GM23338 (cell line): ENCODE measurements at regions not wholly inside any gene's neighbourhood (a gene's known extent, or its start where the extent isn't known, plus 50 kb on each side); places are given as distances from the start of the nearest gene placed in this dataset.
"Not testable (repeated sequence)": the region's sequence is repeated elsewhere in the genome, so short reads cannot be mapped to it uniquely, and the experiment has no call there.

Experiments used
- ATAC-seq: fragments of 200-7000 bp; cut with Tn5 transposase; 3 replicates; pipeline ENCODE4 v1.9.1; 2020
- DNase-seq: peaks from one replicate; pipeline ENCODE4 v3.0.0-alpha.2; 2015; ENCODE audit warnings: low spot score
- H2AFZ ChIP-seq: fragments of 200-600 bp; sonication (generic); 2 replicates; pipeline ENCODE4 v1.8.0; 2016; ENCODE audit warnings: antibody characterized with exemption, mild to moderate bottlenecking, moderate library complexity
- H3F3A ChIP-seq: fragments of 200-600 bp; sonication (generic); replicated peaks from 2 replicates; pipeline ENCODE4 v1.8.0; 2017; ENCODE audit warnings: antibody characterized with exemption, mixed run types, low read depth
- H3K27ac ChIP-seq: fragments of 200-600 bp; sonication (generic); 2 replicates; pipeline ENCODE4 v1.6.1; 2016; ENCODE audit warnings: low read depth
- H3K27me3 ChIP-seq: fragments of 200-600 bp; sonication (generic); 2 replicates; pipeline ENCODE4 v1.8.0; 2016; ENCODE audit warnings: mild to moderate bottlenecking, mixed run types, moderate library complexity; ENCODE audit not compliant: insufficient read depth
- H3K36me3 ChIP-seq: fragments of 200-600 bp; sonication (generic); 2 replicates; pipeline ENCODE4 v1.8.0; 2016; ENCODE audit warnings: mild to moderate bottlenecking; ENCODE audit not compliant: insufficient read depth
- H3K4me1 ChIP-seq: fragments of 200-600 bp; sonication (generic); 2 replicates; pipeline ENCODE4 v1.8.0; 2016; ENCODE audit warnings: mild to moderate bottlenecking, moderate library complexity; ENCODE audit not compliant: insufficient read depth
- H3K4me2 ChIP-seq: fragments of 200-600 bp; sonication (generic); 2 replicates; pipeline ENCODE4 v1.7.1; 2017; ENCODE audit warnings: mixed run types
- H3K4me3 ChIP-seq: fragments of 200-600 bp; sonication (generic); 2 replicates; pipeline ENCODE4 v1.6.1; 2016; ENCODE audit warnings: mixed run types
- H3K79me2 ChIP-seq: fragments of 200-600 bp; sonication (generic); replicated peaks from 2 replicates; pipeline ENCODE4 v1.8.0; 2017; ENCODE audit warnings: mild to moderate bottlenecking; ENCODE audit not compliant: insufficient read depth
- H3K9me2 ChIP-seq: fragments of 200-600 bp; sonication (generic); 2 replicates; pipeline ENCODE4 v1.8.0; 2017; ENCODE audit not compliant: insufficient read depth
- H4K20me1 ChIP-seq: fragments of 200-600 bp; sonication (generic); replicated peaks from 2 replicates; pipeline ENCODE4 v1.8.0; 2017; ENCODE audit warnings: mild to moderate bottlenecking; ENCODE audit not compliant: insufficient read depth
- H3K27ac Mint-ChIP-seq: 2 replicates; pipeline ENCODE4 v1.8.0; 2020; ENCODE audit warnings: inconsistent platforms, mild to moderate bottlenecking, moderate library complexity, mixed read lengths
- H3K27me3 Mint-ChIP-seq: 3 replicates; pipeline ENCODE4 v1.8.0; 2022; ENCODE audit warnings: low read depth, mild to moderate bottlenecking, moderate library complexity, mixed read lengths, inconsistent platforms; ENCODE audit not compliant: insufficient read depth, poor library complexity
- H3K36me3 Mint-ChIP-seq: 3 replicates; pipeline ENCODE4 v1.8.0; 2021; ENCODE audit warnings: low read depth, mild to moderate bottlenecking, inconsistent platforms, moderate library complexity, mixed read lengths
- H3K4me1 Mint-ChIP-seq: 3 replicates; pipeline ENCODE4 v1.8.0; 2020; ENCODE audit warnings: mild to moderate bottlenecking, inconsistent platforms, mixed read lengths
- H3K4me3 Mint-ChIP-seq: 3 replicates; pipeline ENCODE4 v1.8.0; 2021; ENCODE audit warnings: moderate library complexity, mild to moderate bottlenecking, inconsistent platforms, mixed read lengths
- H3K9me3 Mint-ChIP-seq: 3 replicates; pipeline ENCODE4 v1.8.0; 2020; ENCODE audit warnings: moderate library complexity, mild to moderate bottlenecking, inconsistent platforms, mixed read lengths
- CREB1 ChIP-seq: fragments of 250-450 bp; sonication (Bioruptor Pico); IDR thresholded peaks from 2 replicates; pipeline ENCODE4 v1.5.0; 2020; ENCODE audit warnings: low read depth, mild to moderate bottlenecking, moderate library complexity
- CTCF ChIP-seq, 2 experiments: fragments of 200-600 bp in 1 of 2; sonication (generic) in 1 of 2; conservative IDR thresholded peaks; 2 replicates each; pipeline versions ENCODE4 v1.5.1 to v1.6.1; 2016 to 2017; ENCODE audit warnings: antibody characterized with exemption in 2 of 2, low read depth in 2 of 2, mild to moderate bottlenecking in 2 of 2, moderate library complexity in 1 of 2
- ETS1 ChIP-seq: IDR thresholded peaks from 2 replicates; pipeline ENCODE4 v1.6.1; 2016; ENCODE audit warnings: antibody characterized with exemption
- EZH2 ChIP-seq: fragments of 200-600 bp; sonication (generic); IDR thresholded peaks from one replicate; pipeline ENCODE4 v1.8.0; 2017; ENCODE audit warnings: antibody characterized with exemption, mild to moderate bottlenecking, low read depth; ENCODE audit not compliant: unreplicated experiment
- NANOG ChIP-seq: IDR thresholded peaks from 2 replicates; pipeline ENCODE4 v1.6.1; 2016; ENCODE audit warnings: antibody characterized with exemption, borderline replicate concordance
- POLR2AphosphoS5 ChIP-seq: IDR thresholded peaks from 2 replicates; pipeline ENCODE4 v1.6.1; 2016; ENCODE audit warnings: antibody characterized with exemption, low read depth
- STAT1 ChIP-seq: IDR thresholded peaks from one replicate; pipeline ENCODE4 v1.6.1; 2016; ENCODE audit warnings: antibody characterized with exemption; ENCODE audit not compliant: unreplicated experiment
- ZNF114 ChIP-seq: fragments of 250-450 bp; sonication (Bioruptor Pico); IDR thresholded peaks from 2 replicates; pipeline ENCODE4 v1.5.0; 2020; ENCODE audit warnings: mild to moderate bottlenecking, moderate library complexity
- ZNF462 ChIP-seq: fragments of 250-450 bp; sonication (Bioruptor Pico); IDR thresholded peaks from 2 replicates; pipeline ENCODE4 v1.5.0; 2020; ENCODE audit warnings: mild to moderate bottlenecking, moderate library complexity
- TF ChIP-seq, protein P1 (sequence below): IDR thresholded peaks from one replicate; pipeline ENCODE4 v1.6.1; 2018; ENCODE audit warnings: antibody characterized with exemption; ENCODE audit not compliant: unreplicated experiment

DNA sequence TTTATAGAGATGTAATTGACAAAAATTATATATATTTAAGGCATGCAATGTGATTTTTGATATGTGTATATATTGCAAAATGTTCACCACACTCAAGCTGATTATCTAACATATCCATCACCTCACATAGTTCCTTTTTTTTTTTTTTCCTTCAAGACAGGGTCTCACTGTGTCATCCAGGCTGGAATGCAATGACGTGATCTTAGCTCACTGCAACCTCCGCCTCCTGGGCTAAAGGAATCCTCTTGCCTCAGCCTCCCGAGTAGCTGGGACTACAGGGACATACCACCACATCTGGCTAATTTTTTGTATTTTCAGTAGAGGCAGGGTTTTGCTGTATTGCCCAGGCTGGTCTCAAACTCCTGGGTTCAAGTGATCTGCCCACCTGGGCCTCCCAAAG, 65.1 kb upstream of the SLC35C1 start:
- Histone ChIP-seq H2AFZ (no peak overlapping the region), H4K20me1 (no peaks in the 10 kb centered on the region), H3K79me2 (no peaks in the 10 kb centered on the region), H3K4me2 (no peak overlapping the region), H3K27me3 (no peaks in the 10 kb centered on the region), H3K36me3 (no peaks in the 10 kb centered on the region), H3K27ac (no peak overlapping the region), H3K4me3 (no peak overlapping the region), H3F3A (no peaks in the 10 kb centered on the region), H3K9me2 (peaks cover 4% of the 10 kb centered on the region; the same call in 1 of the 2 replicates), H3K4me1 (peaks cover 4% of the 10 kb centered on the region; the same call in 1 of the 2 replicates)
- Mint-ChIP-seq H3K36me3 (peaks cover 10% of the 10 kb centered on the region), H3K27me3 (peaks cover 4% of the 10 kb centered on the region), H3K27ac (no peak overlapping the region), H3K9me3 (peaks cover 19% of the 10 kb centered on the region), H3K4me3 (no peak overlapping the region), H3K4me1 (peaks cover 12% of the 10 kb centered on the region)
- ATAC-seq: no peak
- DNase-seq: no peak
- TF ChIP-seq POLR2AphosphoS5: no peak
- TF ChIP-seq EZH2: no peak
- no peak for TF ChIP-seq CTCF (conservative IDR thresholded peaks at IDR 0.05; ENCODE audit: low read depth in 2 of 2)
- TF ChIP-seq CREB1: no peak
- TF ChIP-seq ZNF462 (CRISPR knock-in tag): no peak
- TF ChIP-seq ZNF114 (CRISPR knock-in tag): no peak
- no peak for TF ChIP-seq ETS1
- TF ChIP-seq, protein P1, sequence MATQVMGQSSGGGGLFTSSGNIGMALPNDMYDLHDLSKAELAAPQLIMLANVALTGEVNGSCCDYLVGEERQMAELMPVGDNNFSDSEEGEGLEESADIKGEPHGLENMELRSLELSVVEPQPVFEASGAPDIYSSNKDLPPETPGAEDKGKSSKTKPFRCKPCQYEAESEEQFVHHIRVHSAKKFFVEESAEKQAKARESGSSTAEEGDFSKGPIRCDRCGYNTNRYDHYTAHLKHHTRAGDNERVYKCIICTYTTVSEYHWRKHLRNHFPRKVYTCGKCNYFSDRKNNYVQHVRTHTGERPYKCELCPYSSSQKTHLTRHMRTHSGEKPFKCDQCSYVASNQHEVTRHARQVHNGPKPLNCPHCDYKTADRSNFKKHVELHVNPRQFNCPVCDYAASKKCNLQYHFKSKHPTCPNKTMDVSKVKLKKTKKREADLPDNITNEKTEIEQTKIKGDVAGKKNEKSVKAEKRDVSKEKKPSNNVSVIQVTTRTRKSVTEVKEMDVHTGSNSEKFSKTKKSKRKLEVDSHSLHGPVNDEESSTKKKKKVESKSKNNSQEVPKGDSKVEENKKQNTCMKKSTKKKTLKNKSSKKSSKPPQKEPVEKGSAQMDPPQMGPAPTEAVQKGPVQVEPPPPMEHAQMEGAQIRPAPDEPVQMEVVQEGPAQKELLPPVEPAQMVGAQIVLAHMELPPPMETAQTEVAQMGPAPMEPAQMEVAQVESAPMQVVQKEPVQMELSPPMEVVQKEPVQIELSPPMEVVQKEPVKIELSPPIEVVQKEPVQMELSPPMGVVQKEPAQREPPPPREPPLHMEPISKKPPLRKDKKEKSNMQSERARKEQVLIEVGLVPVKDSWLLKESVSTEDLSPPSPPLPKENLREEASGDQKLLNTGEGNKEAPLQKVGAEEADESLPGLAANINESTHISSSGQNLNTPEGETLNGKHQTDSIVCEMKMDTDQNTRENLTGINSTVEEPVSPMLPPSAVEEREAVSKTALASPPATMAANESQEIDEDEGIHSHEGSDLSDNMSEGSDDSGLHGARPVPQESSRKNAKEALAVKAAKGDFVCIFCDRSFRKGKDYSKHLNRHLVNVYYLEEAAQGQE: no peak
- no peak for TF ChIP-seq NANOG
- TF ChIP-seq STAT1: no peak

DNA sequence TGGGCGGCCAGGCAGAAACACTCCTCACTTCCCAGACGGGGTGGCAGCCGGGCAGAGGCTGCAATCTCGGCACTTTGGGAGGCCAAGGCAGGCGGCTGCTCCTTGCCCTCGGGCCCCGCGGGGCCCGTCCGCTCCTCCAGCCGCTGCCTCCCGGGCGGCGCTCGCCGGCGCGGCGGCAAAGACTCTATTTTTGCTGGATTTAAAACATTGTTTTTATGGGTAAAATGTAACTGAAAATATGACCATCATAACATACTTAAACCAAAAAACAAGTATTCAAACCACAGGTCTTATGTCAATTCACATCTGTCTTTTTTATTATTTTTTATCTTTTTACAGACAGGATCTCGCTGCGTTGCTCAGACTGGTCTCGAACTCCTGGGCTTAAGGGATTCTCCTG, 65.9 kb upstream of the SLC35C1 start:
- H3K36me3 ChIP-seq, H3K9me2 ChIP-seq, H3F3A ChIP-seq, H4K20me1 ChIP-seq, H3K4me3 Mint-ChIP-seq, H2AFZ ChIP-seq, H3K36me3 Mint-ChIP-seq, DNase-seq, H3K27ac Mint-ChIP-seq, H3K4me1 ChIP-seq, ATAC-seq, H3K4me2 ChIP-seq, H3K27me3 Mint-ChIP-seq, H3K79me2 ChIP-seq, H3K27ac ChIP-seq, H3K27me3 ChIP-seq, H3K4me1 Mint-ChIP-seq, H3K4me3 ChIP-seq: not testable (repeated sequence)
- peaks cover 19% of the 10 kb centered on the region for H3K9me3 Mint-ChIP-seq
